Activated CD8-positive, alpha-beta T cell treated with anti-CD3 and anti-CD28 coated beads for 36 hours (primary cell): ENCODE measurements at regions not wholly inside any gene's neighbourhood (a gene's known extent, or its start where the extent isn't known, plus 50 kb on each side); places are given as distances from the start of the nearest gene placed in this dataset.

Experiments
- ATAC-seq: fragments of 200-7000 bp; cut with Tn5 transposase; one replicate; pipeline ENCODE4 v1.10.0; 2021; ENCODE audit warnings: mild to moderate bottlenecking, moderate library complexity
- CTCF ChIA-PET: fragments of 350-600 bp; sonication (Branson Sonifier 250); formaldehyde crosslinking; loops from one replicate; lab custom pipeline; 2021; ENCODE audit warnings: antibody characterized with exemption; lab: Charles Lee
- POLR2A ChIA-PET: fragments of 350-600 bp; sonication (Branson Sonifier 250); formaldehyde crosslinking; loops from one replicate; lab custom pipeline; 2021; ENCODE audit warnings: antibody characterized with exemption; lab: Charles Lee
- DNase-seq: peaks from one replicate; pipeline ENCODE4 v3.0.0-alpha.2; 2020
- H3K27ac Mint-ChIP-seq: one replicate; pipeline ENCODE4 v1.8.0; 2021; ENCODE audit warnings: mild to moderate bottlenecking, mixed read lengths
- H3K27me3 Mint-ChIP-seq: one replicate; pipeline ENCODE4 v1.8.0; 2021; ENCODE audit warnings: mixed read lengths
- H3K36me3 Mint-ChIP-seq: one replicate; pipeline ENCODE4 v1.8.0; 2021; ENCODE audit warnings: low read depth, mixed read lengths
- H3K4me1 Mint-ChIP-seq: one replicate; pipeline ENCODE4 v1.8.0; 2021; ENCODE audit warnings: low read depth, mixed read lengths
- H3K4me3 Mint-ChIP-seq: one replicate; pipeline ENCODE4 v1.8.0; 2021; ENCODE audit warnings: mild to moderate bottlenecking, moderate library complexity, mixed read lengths
- H3K9me3 Mint-ChIP-seq: one replicate; pipeline ENCODE4 v1.8.0; 2021; ENCODE audit warnings: mixed read lengths
- intact Hi-C: fragments of 100-400 bp; cut with micrococcal nuclease; formaldehyde crosslinking; loops from one replicate; pipeline ENCODE4 v1.10.0; 2022
- TF ChIP-seq, protein P1 (sequence below): fragments of 200-600 bp; IDR thresholded peaks from one replicate; pipeline ENCODE4 v1.8.0; 2022; ENCODE audit warnings: antibody characterized with exemption, mild to moderate bottlenecking

DNA sequence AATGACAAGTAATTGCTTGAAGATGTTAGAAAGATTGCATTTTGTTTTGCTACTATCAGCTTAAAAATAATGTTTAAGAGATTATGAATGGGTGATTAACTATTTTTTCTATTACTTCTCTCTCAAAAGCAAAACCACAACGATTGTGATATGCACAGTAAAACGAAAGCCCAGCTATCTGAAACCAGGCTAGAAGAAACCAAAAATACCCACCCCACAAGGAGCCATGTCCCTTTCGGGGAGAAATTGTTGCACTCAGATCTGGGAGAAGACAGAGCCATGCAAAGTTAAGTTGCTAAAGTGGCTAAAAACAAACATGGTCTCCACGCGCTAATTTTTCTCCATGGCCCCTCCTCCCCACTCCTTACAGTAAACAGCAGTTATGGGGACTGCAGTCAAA, 173.6 kb downstream of the RPS24 start:
- DNase-seq: no peak
- Mint-ChIP-seq H3K36me3 (no peaks in the 10 kb centered on the region), H3K27me3 (no peaks in the 10 kb centered on the region), H3K27ac (no peak overlapping the region), H3K9me3 (no peaks in the 10 kb centered on the region), H3K4me1 (peaks cover 9% of the 10 kb centered on the region), H3K4me3 (no peak overlapping the region)
- TF ChIP-seq, protein P1, sequence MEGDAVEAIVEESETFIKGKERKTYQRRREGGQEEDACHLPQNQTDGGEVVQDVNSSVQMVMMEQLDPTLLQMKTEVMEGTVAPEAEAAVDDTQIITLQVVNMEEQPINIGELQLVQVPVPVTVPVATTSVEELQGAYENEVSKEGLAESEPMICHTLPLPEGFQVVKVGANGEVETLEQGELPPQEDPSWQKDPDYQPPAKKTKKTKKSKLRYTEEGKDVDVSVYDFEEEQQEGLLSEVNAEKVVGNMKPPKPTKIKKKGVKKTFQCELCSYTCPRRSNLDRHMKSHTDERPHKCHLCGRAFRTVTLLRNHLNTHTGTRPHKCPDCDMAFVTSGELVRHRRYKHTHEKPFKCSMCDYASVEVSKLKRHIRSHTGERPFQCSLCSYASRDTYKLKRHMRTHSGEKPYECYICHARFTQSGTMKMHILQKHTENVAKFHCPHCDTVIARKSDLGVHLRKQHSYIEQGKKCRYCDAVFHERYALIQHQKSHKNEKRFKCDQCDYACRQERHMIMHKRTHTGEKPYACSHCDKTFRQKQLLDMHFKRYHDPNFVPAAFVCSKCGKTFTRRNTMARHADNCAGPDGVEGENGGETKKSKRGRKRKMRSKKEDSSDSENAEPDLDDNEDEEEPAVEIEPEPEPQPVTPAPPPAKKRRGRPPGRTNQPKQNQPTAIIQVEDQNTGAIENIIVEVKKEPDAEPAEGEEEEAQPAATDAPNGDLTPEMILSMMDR: no peak
- ATAC-seq: no peak
- ChIA-PET POLR2A (no interaction called here), CTCF (interaction anchor here (2.0 kb wide), 1 partner anchor 159 kb away, joined by 5 read pairs; no protein-coding TSS in a partner anchor)
- intact Hi-C loops: no loop called here

DNA sequence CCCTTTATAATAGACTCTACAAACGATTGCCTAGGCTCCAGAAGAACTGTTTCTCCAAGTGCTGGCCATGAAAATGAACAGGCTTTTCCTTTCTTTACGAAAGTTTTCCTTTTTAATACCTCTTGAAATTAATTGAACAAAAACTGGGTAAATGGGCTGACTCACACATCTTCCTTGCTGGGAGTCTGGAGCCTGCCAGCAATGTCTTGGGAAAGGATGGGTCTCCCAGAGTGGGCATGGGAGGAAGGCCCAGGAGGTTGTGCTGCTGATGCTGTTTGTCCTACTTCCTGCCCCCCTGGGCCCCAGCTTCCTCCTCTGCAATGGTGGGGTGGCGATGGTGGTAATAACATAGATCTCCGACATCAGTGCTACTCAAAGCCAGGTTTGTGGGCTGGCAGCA, 174.1 kb downstream of the RPS24 start:
- POLR2A ChIA-PET: no interaction called here
- no peak overlapping the region for H3K27ac Mint-ChIP-seq

DNA sequence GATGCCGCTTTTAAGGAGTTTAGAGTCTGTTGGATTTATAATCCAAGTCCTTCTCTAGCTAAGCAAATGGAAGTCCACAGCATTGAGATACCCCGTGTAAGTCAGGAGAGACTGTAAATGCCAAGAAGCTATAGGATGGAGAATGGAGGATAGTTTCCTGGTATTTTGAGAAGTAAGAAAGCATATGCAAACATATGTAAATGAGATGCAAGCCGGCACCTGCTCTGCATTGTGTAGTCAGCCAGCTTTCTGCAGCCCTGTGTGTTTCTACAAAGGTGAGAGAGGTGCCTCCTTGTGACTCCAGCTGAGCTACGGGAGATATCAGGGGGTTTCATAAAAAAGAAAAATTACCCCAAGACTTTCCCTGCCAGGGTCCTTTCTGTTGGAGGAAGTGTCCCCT, 176.3 kb downstream of the RPS24 start:
- H3K4me1 Mint-ChIP-seq: peaks cover 10% of the 10 kb centered on the region
- no peaks in the 10 kb centered on the region for H3K36me3 Mint-ChIP-seq
- TF ChIP-seq, protein P1: no peak
- H3K4me3 Mint-ChIP-seq: no peak overlapping the region
- ATAC-seq: no peak
- POLR2A ChIA-PET: no interaction called here
- H3K27me3 Mint-ChIP-seq: no peaks in the 10 kb centered on the region
- CTCF ChIA-PET: interaction anchor here (1.0 to 1.1 kb wide), 2 partner anchors 10 to 986 kb away, joined by 3 to 5 read pairs; no protein-coding TSS in a partner anchor
- no peak for DNase-seq
- no peak overlapping the region for H3K27ac Mint-ChIP-seq
- H3K9me3 Mint-ChIP-seq: no peaks in the 10 kb centered on the region
- intact Hi-C loops: no loop called here

More for the DNA sequence above, 174.1 kb downstream of the RPS24 start:
- Mint-ChIP-seq H3K4me3 (no peak overlapping the region), H3K4me1 (peaks cover 9% of the 10 kb centered on the region), H3K36me3 (no peaks in the 10 kb centered on the region), H3K9me3 (no peaks in the 10 kb centered on the region), H3K27me3 (no peaks in the 10 kb centered on the region)
- intact Hi-C loops: no loop called here
- TF ChIP-seq, protein P1: no peak
- CTCF ChIA-PET: no interaction called here
- ATAC-seq (no peak), DNase-seq (no peak)

DNA sequence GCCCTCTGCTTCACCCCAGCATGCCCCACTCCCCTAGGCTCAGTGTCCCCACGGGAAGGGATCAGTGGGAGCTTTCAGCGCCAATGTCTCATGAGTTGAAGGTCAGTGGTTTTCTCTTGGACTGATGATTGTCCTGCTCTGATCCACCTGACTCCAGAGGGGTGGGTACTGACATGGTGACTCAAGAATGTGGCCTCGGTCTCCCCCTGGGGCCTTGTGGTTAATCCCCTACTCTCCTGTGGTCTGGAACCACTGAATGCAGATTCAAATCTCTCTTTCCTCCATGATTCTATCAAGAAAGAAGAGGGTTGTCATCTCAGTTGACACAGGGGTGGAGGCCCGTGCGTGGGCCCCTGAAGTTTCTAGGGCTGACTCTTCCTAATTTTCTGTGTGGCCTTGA, 176.9 kb downstream of the RPS24 start:
- intact Hi-C loops: no loop called here
- H3K4me1 Mint-ChIP-seq: peaks cover 11% of the 10 kb centered on the region
- no peaks in the 10 kb centered on the region for H3K27me3 Mint-ChIP-seq
- H3K9me3 Mint-ChIP-seq: no peaks in the 10 kb centered on the region
- ChIA-PET POLR2A (no interaction called here), CTCF (interaction anchor here (1.1 kb wide), 1 partner anchor 10 kb away, joined by 3 read pairs; no protein-coding TSS in a partner anchor)
- H3K36me3 Mint-ChIP-seq: no peaks in the 10 kb centered on the region
- H3K27ac Mint-ChIP-seq: no peak overlapping the region
- ATAC-seq (no peak), DNase-seq (peak; percentile 17)
- TF ChIP-seq, protein P1: no peak
- H3K4me3 Mint-ChIP-seq: no peak overlapping the region

DNA sequence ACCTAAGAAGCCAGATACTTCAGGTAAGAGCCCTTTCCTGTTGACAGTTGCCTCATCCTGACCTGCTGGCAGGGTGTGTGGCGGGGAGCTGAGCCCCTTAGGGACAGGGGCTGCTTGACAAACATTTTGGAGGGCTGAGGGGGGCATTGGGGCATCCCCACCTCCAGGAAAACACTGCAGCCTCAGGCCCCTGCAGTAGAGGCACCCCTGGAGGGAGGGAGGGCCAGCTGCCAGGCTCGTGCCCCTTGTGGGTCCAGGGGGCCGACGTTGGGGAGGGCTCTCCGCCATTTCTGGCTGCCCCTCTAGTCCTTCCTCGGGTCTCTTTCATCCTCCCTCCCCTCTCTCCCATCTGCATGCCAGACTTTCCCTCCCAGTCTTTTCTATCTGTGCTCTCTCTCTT, 177.3 kb downstream of the RPS24 start:
- intact Hi-C loops: no loop called here
- CTCF ChIA-PET: interaction anchor here (0.7 to 1.1 kb wide), 2 partner anchors 9 to 980 kb away, joined by 3 read pairs; no protein-coding TSS in a partner anchor

More for the DNA sequence above, 177.3 kb downstream of the RPS24 start:
- peaks cover under 1% of the 10 kb centered on the region for H3K27me3 Mint-ChIP-seq
- DNase-seq (no peak), ATAC-seq (no peak)
- no peak overlapping the region for H3K4me3 Mint-ChIP-seq
- no peaks in the 10 kb centered on the region for H3K9me3 Mint-ChIP-seq
- no peak overlapping the region for H3K27ac Mint-ChIP-seq
- TF ChIP-seq, protein P1: no peak
- POLR2A ChIA-PET: no interaction called here
- peaks cover 7% of the 10 kb centered on the region for H3K4me1 Mint-ChIP-seq
- H3K36me3 Mint-ChIP-seq: no peaks in the 10 kb centered on the region
